ENCODE measurements at regions not wholly inside any gene's neighbourhood (a gene's known extent, or its start where the extent isn't known, plus 50 kb on each side); places are given as distances from the start of the nearest gene placed in this dataset.
A peak's percentile ranks its signal among the peaks of the same experiment; 100 is the strongest.
"Not testable (repeated sequence)": the region's sequence is repeated elsewhere in the genome, so short reads cannot be mapped to it uniquely, and the experiment has no call there.

- ATAC-seq (ENCODE audit: low FRiP score) (peak; percentile 56), DNase-seq (no peak)
- 78 to 85% methylated on average over 3 of the region's 3 CpGs for WGBS, 2 donors
- H3K4me3 ChIP-seq (ENCODE audit: low read length in 2 of 2): no peak overlapping the region
- no peaks in the 10 kb centered on the region for H3K27me3 ChIP-seq (ENCODE audit: control insufficient read depth in 1 of 2, insufficient read depth in 2 of 2, low read length in 1 of 2)
- no peaks in the 10 kb centered on the region for H3K36me3 ChIP-seq (ENCODE audit: control insufficient read depth in 1 of 2, insufficient read depth in 2 of 2, low read length in 1 of 2)
- H3K4me1 ChIP-seq (ENCODE audit: control insufficient read depth in 1 of 2, insufficient read depth in 2 of 2, low read length in 2 of 2): no peaks in the 10 kb centered on the region
- H3K27ac ChIP-seq (ENCODE audit: low read depth in 1 of 2, low read length in 2 of 2): no peak overlapping the region
- intact Hi-C loops (cut with DNase I): no loop called here
- H3K9me3 ChIP-seq (ENCODE audit: control insufficient read depth, low read length): no peaks in the 10 kb centered on the region
Observed at GRCh38 chr12:59425798-59426197, 170.0 kb upstream of the SLC16A7 start.

- WGBS, 2 donors: 92% methylated on average over 3 of the region's 3 CpGs
- H3K27ac ChIP-seq (ENCODE audit: low read depth in 1 of 2, low read length in 2 of 2); DNase-seq; H3K4me3 ChIP-seq (ENCODE audit: low read length in 2 of 2); H3K9me3 ChIP-seq (ENCODE audit: control insufficient read depth, low read length); ATAC-seq (ENCODE audit: low FRiP score); intact Hi-C loops (cut with DNase I); H3K36me3 ChIP-seq (ENCODE audit: control insufficient read depth in 1 of 2, insufficient read depth in 2 of 2, low read length in 1 of 2); H3K27me3 ChIP-seq (ENCODE audit: control insufficient read depth in 1 of 2, insufficient read depth in 2 of 2, low read length in 1 of 2); H3K4me1 ChIP-seq (ENCODE audit: control insufficient read depth in 1 of 2, insufficient read depth in 2 of 2, low read length in 2 of 2): not testable (repeated sequence)
Observed at GRCh38 chr12:59424666-59425065, 171.2 kb upstream of the SLC16A7 start.

- Histone ChIP-seq H3K4me1 (ENCODE audit: control insufficient read depth in 1 of 2, insufficient read depth in 2 of 2, low read length in 2 of 2) (no peaks in the 10 kb centered on the region), H3K27me3 (ENCODE audit: control insufficient read depth in 1 of 2, insufficient read depth in 2 of 2, low read length in 1 of 2) (no peaks in the 10 kb centered on the region), H3K4me3 (ENCODE audit: low read length in 2 of 2) (no peak overlapping the region), H3K9me3 (ENCODE audit: control insufficient read depth, low read length) (no peaks in the 10 kb centered on the region), H3K27ac (ENCODE audit: low read depth in 1 of 2, low read length in 2 of 2) (no peak overlapping the region), H3K36me3 (ENCODE audit: control insufficient read depth in 1 of 2, insufficient read depth in 2 of 2, low read length in 1 of 2) (no peaks in the 10 kb centered on the region)
- ATAC-seq (ENCODE audit: low FRiP score) (no peak), DNase-seq (no peak)
- intact Hi-C loops (cut with DNase I): no loop called here
- WGBS, 2 donors: 82 to 90% methylated on average over 1 of the region's 1 CpG
Observed at GRCh38 chr12:59414051-59414450, 181.8 kb upstream of the SLC16A7 start.

GRCh38 chr12:59408431-59408830, 187.4 kb upstream of the SLC16A7 start:
- H3K9me3 ChIP-seq (ENCODE audit: control insufficient read depth, low read length): no peaks in the 10 kb centered on the region
- intact Hi-C loops (cut with DNase I): loop anchor here (10.0 kb wide), 2 partner anchors 426 to 1086 kb away; no protein-coding TSS in a partner anchor
- no peaks in the 10 kb centered on the region for H3K4me1 ChIP-seq (ENCODE audit: control insufficient read depth in 1 of 2, insufficient read depth in 2 of 2, low read length in 2 of 2)
- no peak overlapping the region for H3K4me3 ChIP-seq (ENCODE audit: low read length in 2 of 2)
- H3K27me3 ChIP-seq (ENCODE audit: control insufficient read depth in 1 of 2, insufficient read depth in 2 of 2, low read length in 1 of 2): no peaks in the 10 kb centered on the region
- 45 to 54% methylated on average over 1 of the region's 1 CpG for WGBS, 2 donors
- DNase-seq: no peak
- H3K27ac ChIP-seq (ENCODE audit: low read depth in 1 of 2, low read length in 2 of 2): no peak overlapping the region
- ATAC-seq (ENCODE audit: low FRiP score): no peak
- no peaks in the 10 kb centered on the region for H3K36me3 ChIP-seq (ENCODE audit: control insufficient read depth in 1 of 2, insufficient read depth in 2 of 2, low read length in 1 of 2)

- intact Hi-C loops (cut with DNase I): loop anchor here (10.0 kb wide), 2 partner anchors 427 to 1087 kb away; no protein-coding TSS in a partner anchor
- DNase-seq (no peak), ATAC-seq (ENCODE audit: low FRiP score) (no peak)
- no peaks in the 10 kb centered on the region for H3K27me3 ChIP-seq (ENCODE audit: control insufficient read depth in 1 of 2, insufficient read depth in 2 of 2, low read length in 1 of 2)
- no peak overlapping the region for H3K27ac ChIP-seq (ENCODE audit: low read depth in 1 of 2, low read length in 2 of 2)
- no peaks in the 10 kb centered on the region for H3K36me3 ChIP-seq (ENCODE audit: control insufficient read depth in 1 of 2, insufficient read depth in 2 of 2, low read length in 1 of 2)
- H3K9me3 ChIP-seq (ENCODE audit: control insufficient read depth, low read length): no peaks in the 10 kb centered on the region
- H3K4me3 ChIP-seq (ENCODE audit: low read length in 2 of 2): no peak overlapping the region
- WGBS, 2 donors: 52 to 63% methylated on average over 2 of the region's 2 CpGs
- H3K4me1 ChIP-seq (ENCODE audit: control insufficient read depth in 1 of 2, insufficient read depth in 2 of 2, low read length in 2 of 2): no peaks in the 10 kb centered on the region
Observed at GRCh38 chr12:59407799-59408198, 188.0 kb upstream of the SLC16A7 start.

GRCh38 chr12:59405992-59406391, 189.8 kb upstream of the SLC16A7 start:
- H3K9me3 ChIP-seq (ENCODE audit: control insufficient read depth, low read length): no peaks in the 10 kb centered on the region
- no peak overlapping the region for H3K4me3 ChIP-seq (ENCODE audit: low read length in 2 of 2)
- ATAC-seq (ENCODE audit: low FRiP score) (no peak), DNase-seq (no peak)
- H3K36me3 ChIP-seq (ENCODE audit: control insufficient read depth in 1 of 2, insufficient read depth in 2 of 2, low read length in 1 of 2): no peaks in the 10 kb centered on the region
- H3K27ac ChIP-seq (ENCODE audit: low read depth in 1 of 2, low read length in 2 of 2): no peak overlapping the region
- H3K27me3 ChIP-seq (ENCODE audit: control insufficient read depth in 1 of 2, insufficient read depth in 2 of 2, low read length in 1 of 2): no peaks in the 10 kb centered on the region
- H3K4me1 ChIP-seq (ENCODE audit: control insufficient read depth in 1 of 2, insufficient read depth in 2 of 2, low read length in 2 of 2): no peaks in the 10 kb centered on the region
- intact Hi-C loops (cut with DNase I): loop anchor here (10.0 kb wide), 2 partner anchors 429 to 1089 kb away; no protein-coding TSS in a partner anchor

- no peak overlapping the region for H3K27ac ChIP-seq (ENCODE audit: low read depth in 1 of 2, low read length in 2 of 2)
- DNase-seq: no peak
- H3K4me3 ChIP-seq (ENCODE audit: low read length in 2 of 2): peak overlapping the region in 1 of 2 donors; percentile 54
- no peaks in the 10 kb centered on the region for H3K36me3 ChIP-seq (ENCODE audit: control insufficient read depth in 1 of 2, insufficient read depth in 2 of 2, low read length in 1 of 2)
- H3K27me3 ChIP-seq (ENCODE audit: control insufficient read depth in 1 of 2, insufficient read depth in 2 of 2, low read length in 1 of 2): no peaks in the 10 kb centered on the region
- intact Hi-C loops (cut with DNase I): loop anchor here (5.0 to 10.0 kb wide), 4 partner anchors 403 to 1091 kb away; no protein-coding TSS in a partner anchor
- ATAC-seq (ENCODE audit: low FRiP score): no peak
- H3K9me3 ChIP-seq (ENCODE audit: control insufficient read depth, low read length): no peaks in the 10 kb centered on the region
- H3K4me1 ChIP-seq (ENCODE audit: control insufficient read depth in 1 of 2, insufficient read depth in 2 of 2, low read length in 2 of 2): no peaks in the 10 kb centered on the region
Observed at GRCh38 chr12:59404109-59404650, 191.6 kb upstream of the SLC16A7 start.

GRCh38 chr12:59403259-59403932, 192.4 kb upstream of the SLC16A7 start:
- whole genome bisulfite sequencing, 2 donors: 0 to 1% methylated on average over 3 of the region's 3 CpGs
- no peaks in the 10 kb centered on the region for H3K4me1 ChIP-seq (ENCODE audit: control insufficient read depth in 1 of 2, insufficient read depth in 2 of 2, low read length in 2 of 2)
- H3K4me3 ChIP-seq (ENCODE audit: low read length in 2 of 2): peak overlapping the region in 1 of 2 donors; percentile 54
- H3K9me3 ChIP-seq (ENCODE audit: control insufficient read depth, low read length): no peaks in the 10 kb centered on the region
- no peak overlapping the region for H3K27ac ChIP-seq (ENCODE audit: low read depth in 1 of 2, low read length in 2 of 2)
- H3K36me3 ChIP-seq (ENCODE audit: control insufficient read depth in 1 of 2, insufficient read depth in 2 of 2, low read length in 1 of 2): no peaks in the 10 kb centered on the region
- intact Hi-C loops (cut with DNase I): loop anchor here (5.0 to 10.0 kb wide), 4 partner anchors 404 to 1091 kb away; no protein-coding TSS in a partner anchor
- peak in 1 of 2 donors; percentile 43 for DNase-seq
- H3K27me3 ChIP-seq (ENCODE audit: control insufficient read depth in 1 of 2, insufficient read depth in 2 of 2, low read length in 1 of 2): no peaks in the 10 kb centered on the region
- peak; percentile 88 for ATAC-seq (ENCODE audit: low FRiP score)

- intact Hi-C loops (cut with DNase I): loop anchor here (5.0 to 10.0 kb wide), 4 partner anchors 405 to 1093 kb away; no protein-coding TSS in a partner anchor
- 87 to 89% methylated on average over 2 of the region's 2 CpGs for WGBS, 2 donors
- H3K4me3 ChIP-seq (ENCODE audit: low read length in 2 of 2): no peak overlapping the region
- no peak overlapping the region for H3K27ac ChIP-seq (ENCODE audit: low read depth in 1 of 2, low read length in 2 of 2)
- ATAC-seq (ENCODE audit: low FRiP score) (no peak), DNase-seq (no peak)
- no peaks in the 10 kb centered on the region for H3K4me1 ChIP-seq (ENCODE audit: control insufficient read depth in 1 of 2, insufficient read depth in 2 of 2, low read length in 2 of 2)
- H3K27me3 ChIP-seq (ENCODE audit: control insufficient read depth in 1 of 2, insufficient read depth in 2 of 2, low read length in 1 of 2): no peaks in the 10 kb centered on the region
- no peaks in the 10 kb centered on the region for H3K9me3 ChIP-seq (ENCODE audit: control insufficient read depth, low read length)
- H3K36me3 ChIP-seq (ENCODE audit: control insufficient read depth in 1 of 2, insufficient read depth in 2 of 2, low read length in 1 of 2): no peaks in the 10 kb centered on the region
Observed at GRCh38 chr12:59401862-59402261, 194.0 kb upstream of the SLC16A7 start.

All from aorta (tissue), 5 donors.